Bronchial epithelial cell (primary cell): ENCODE measurements at regions not wholly inside any gene's neighbourhood (a gene's known extent, or its start where the extent isn't known, plus 50 kb on each side); places are given as distances from the start of the nearest gene placed in this dataset.

Source experiments
- DNase-seq: peaks from one replicate; pipeline ENCODE4 v3.0.0-alpha.2; 2010; ENCODE audit warnings: low read depth
- FAIRE-seq: peaks from 2 replicates; lab custom pipeline; 2011; peaks lifted over from hg19 to GRCh38; lab: Jason Lieb, UNC
- H3K27me3 ChIP-seq: 2 replicates; pipeline ENCODE4 v1.5.1; 2011; ENCODE audit warnings: low read length; ENCODE audit not compliant: control insufficient read depth, insufficient read depth
- H3K36me3 ChIP-seq: 2 replicates; pipeline ENCODE4 v1.5.1; 2011; ENCODE audit warnings: low read length; ENCODE audit not compliant: control insufficient read depth, insufficient read depth
- H3K4me3 ChIP-seq: 2 replicates; pipeline ENCODE4 v1.5.1; 2011; ENCODE audit warnings: mild to moderate bottlenecking, low read depth, low read length, control low read depth
- TF ChIP-seq, protein P1 (sequence below): IDR thresholded peaks from 2 replicates; pipeline ENCODE4 v1.5.1; 2011; ENCODE audit warnings: mild to moderate bottlenecking, moderate library complexity, low read length, control low read depth, inconsistent platforms; ENCODE audit not compliant: insufficient read depth, severe bottlenecking

DNA sequence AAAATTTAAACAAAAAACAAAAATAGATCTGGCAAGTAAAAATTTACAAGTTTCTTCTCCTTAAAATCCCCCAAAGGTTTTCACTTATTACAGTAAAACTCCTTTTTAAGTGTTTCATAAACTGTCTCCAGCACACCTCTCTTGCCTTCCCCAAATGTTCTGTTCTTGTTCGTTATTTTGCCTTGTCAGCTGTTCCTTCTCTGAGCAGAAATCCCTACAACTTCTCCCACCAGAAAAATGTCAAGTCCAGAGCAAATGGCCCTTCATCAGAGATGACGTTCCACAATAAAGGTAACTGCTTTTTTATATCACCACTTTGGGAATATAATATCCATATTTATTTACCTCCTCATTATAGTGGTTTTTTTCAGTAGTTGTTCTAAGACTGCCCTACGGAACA lies 432.1 kb downstream of the ADAM29 start:
- TF ChIP-seq, protein P1, sequence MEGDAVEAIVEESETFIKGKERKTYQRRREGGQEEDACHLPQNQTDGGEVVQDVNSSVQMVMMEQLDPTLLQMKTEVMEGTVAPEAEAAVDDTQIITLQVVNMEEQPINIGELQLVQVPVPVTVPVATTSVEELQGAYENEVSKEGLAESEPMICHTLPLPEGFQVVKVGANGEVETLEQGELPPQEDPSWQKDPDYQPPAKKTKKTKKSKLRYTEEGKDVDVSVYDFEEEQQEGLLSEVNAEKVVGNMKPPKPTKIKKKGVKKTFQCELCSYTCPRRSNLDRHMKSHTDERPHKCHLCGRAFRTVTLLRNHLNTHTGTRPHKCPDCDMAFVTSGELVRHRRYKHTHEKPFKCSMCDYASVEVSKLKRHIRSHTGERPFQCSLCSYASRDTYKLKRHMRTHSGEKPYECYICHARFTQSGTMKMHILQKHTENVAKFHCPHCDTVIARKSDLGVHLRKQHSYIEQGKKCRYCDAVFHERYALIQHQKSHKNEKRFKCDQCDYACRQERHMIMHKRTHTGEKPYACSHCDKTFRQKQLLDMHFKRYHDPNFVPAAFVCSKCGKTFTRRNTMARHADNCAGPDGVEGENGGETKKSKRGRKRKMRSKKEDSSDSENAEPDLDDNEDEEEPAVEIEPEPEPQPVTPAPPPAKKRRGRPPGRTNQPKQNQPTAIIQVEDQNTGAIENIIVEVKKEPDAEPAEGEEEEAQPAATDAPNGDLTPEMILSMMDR, result no peak
- no peaks in the 10 kb centered on the region for H3K36me3 ChIP-seq
- no peak for DNase-seq
- no peak for FAIRE-seq
- H3K4me3 ChIP-seq, result no peak overlapping the region
- no peaks in the 10 kb centered on the region for H3K27me3 ChIP-seq

DNA sequence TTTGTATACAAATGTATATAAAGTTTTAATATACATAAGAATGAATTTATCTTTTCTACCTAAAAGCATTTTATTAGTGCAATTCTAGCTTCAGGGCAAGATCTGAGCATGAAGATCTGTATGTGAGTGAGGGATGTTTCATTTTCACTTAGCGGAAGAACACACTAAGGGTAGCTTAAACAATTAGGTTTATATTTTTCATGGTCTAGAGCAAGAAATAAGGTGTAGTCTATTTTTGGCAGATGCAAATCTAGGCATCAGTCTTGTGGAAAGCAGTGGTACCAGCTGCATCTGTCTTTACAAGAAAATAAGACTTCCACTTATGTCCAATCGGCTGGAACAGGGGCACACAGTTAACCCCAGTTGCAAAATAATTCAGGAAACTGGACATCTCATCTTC lies 433.3 kb downstream of the ADAM29 start:
- no peaks in the 10 kb centered on the region for H3K36me3 ChIP-seq
- TF ChIP-seq, protein P1, result no peak
- H3K27me3 ChIP-seq, result no peaks in the 10 kb centered on the region
- FAIRE-seq (no peak), DNase-seq (no peak)
- H3K4me3 ChIP-seq, result no peak overlapping the region

DNA sequence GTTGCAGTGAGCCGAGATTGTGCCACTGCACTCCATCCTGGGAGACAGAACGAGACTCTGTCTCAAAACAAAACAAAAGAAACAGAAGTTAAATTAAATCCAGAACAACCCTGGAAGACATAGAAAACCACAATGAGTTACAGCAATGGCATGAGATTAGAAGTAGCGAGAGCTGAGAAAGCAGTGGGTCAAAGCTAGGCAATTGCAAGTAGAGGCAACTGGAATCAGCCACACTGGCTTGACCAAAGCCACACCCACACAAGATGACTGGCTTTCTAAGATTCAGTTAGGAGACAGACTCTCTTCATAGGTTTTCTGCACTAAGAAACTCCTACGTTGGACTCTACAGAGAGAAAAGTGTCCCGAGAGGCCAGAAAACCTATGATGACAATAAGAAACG lies 443.0 kb downstream of the GPM6A start:
- TF ChIP-seq, protein P1, result no peak
- H3K36me3 ChIP-seq, result no peaks in the 10 kb centered on the region
- no peaks in the 10 kb centered on the region for H3K27me3 ChIP-seq
- no peak for FAIRE-seq
- peak; percentile 9 for DNase-seq
- H3K4me3 ChIP-seq, result no peak overlapping the region

DNA sequence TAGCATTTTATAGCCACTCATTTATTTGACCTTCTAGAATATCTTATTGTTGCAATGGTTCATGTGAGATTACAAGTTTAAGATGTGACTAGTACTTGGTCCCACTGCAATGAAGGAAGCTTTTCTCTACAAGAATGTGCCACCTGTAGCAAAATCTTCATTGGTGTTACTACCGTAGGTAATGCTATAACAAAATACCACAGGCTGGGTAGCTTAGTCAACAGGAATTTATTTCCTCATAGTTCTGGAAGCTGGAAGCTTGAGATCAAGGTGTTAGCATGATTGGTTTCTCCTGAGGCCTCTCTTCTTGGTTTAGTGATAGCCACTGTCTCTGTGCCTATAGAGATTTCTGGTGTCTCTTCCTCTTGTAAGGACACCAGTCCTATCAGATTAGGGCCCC lies 441.0 kb downstream of the GPM6A start:
- Histone ChIP-seq H3K36me3 (no peaks in the 10 kb centered on the region), H3K4me3 (no peak overlapping the region), H3K27me3 (no peaks in the 10 kb centered on the region)
- FAIRE-seq, result no peak
- TF ChIP-seq, protein P1, result no peak
- peak; percentile 33 for DNase-seq

DNA sequence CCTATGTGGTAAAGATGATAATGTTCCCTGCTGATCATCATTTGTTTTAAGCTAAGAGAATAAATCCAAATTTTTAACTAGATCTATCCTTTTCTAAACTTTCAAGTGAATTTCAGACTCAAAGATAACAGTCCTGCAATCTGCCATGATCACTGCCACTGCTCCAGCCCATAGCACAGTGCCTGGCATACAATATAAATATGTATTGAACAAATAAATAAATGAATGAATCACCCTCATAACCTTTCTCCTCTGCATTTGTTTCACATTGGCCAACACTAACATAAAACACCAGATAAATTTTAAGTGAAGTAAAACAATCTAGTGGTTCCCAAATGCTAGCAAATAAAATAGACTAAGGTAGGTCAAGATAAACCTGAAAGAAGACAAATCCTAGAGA lies 439.0 kb downstream of the GPM6A start:
- DNase-seq (no peak), FAIRE-seq (no peak)
- Histone ChIP-seq H3K4me3 (no peak overlapping the region), H3K36me3 (no peaks in the 10 kb centered on the region), H3K27me3 (no peaks in the 10 kb centered on the region)
- TF ChIP-seq, protein P1, result no peak

DNA sequence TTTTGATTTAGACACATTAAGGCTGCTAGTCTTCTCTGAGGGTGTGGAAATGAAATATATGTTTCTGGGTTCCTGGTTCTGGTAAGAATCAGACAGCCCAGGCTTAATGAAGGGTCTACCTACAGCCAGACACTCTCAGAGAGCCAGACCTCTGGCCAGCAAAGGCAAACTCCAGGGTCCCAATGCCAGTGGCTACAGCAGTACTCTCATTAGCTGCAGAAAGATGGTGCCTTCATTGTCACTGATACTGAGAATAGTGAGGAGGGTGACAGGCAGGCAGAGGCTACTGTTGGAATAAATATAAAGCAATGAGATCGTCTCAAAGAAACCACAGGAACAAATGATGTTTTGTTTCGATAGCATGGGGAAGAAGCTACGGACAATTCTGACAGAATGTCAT lies 437.6 kb downstream of the GPM6A start:
- Histone ChIP-seq H3K36me3 (no peaks in the 10 kb centered on the region), H3K27me3 (no peaks in the 10 kb centered on the region), H3K4me3 (no peak overlapping the region)
- DNase-seq (no peak), FAIRE-seq (no peak)
- TF ChIP-seq, protein P1, result no peak
